ENCODE measurements at regions not wholly inside any gene's neighbourhood (a gene's known extent, or its start where the extent isn't known, plus 50 kb on each side); places are given as distances from the start of the nearest gene placed in this dataset.
A peak's percentile ranks its signal among the peaks of the same experiment; 100 is the strongest.

DNA sequence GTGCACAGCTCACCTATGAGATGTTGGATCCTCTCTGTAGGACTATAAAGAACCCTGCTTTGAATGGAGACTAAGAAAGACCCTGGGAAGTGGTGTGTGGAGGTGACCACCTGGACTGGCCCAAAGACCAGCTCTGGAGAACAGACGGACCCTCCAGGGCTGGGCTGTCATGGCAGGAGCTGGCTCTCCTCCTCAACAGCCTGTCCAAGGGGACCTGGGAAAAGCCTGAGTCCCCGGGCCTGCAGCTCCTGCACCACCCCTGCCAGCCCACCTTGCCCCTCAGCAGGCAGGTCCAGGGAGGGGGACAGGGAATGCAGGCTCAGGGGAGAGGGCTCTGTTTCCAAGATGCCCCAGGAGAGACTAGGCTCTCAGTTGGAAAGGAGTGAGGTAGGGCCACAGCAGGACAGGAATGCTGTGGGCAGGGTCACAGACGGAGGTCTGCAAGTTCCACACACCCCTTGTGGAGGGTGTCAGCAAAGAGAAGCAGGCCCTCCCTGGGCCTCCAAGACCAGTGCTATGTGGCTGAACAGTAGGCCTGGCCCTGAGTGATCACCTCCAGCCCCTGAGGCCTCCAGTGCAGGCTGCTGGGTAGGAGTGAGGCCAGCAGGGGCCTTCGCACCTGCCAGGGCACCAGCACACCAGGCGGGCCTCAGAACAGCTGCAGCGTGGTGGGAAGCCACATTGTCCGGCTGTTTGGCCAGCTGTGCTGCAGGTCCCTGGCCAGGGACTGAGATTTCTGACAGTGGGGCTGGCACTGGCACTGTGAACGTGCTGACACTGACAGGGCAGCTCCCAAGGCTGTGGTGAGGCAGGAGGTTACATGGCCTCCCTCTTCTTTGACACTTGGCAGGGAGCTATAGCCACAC, 86.4 kb upstream of the OTOS start:
- no peak for DNase-seq

- DNase-seq, result no peak
Observed at GRCh38 chr2:240227538-240228428, 87.3 kb upstream of the OTOS start.

GRCh38 chr2:240229005-240229404, 88.5 kb upstream of the OTOS start:
- no peak for DNase-seq

DNA sequence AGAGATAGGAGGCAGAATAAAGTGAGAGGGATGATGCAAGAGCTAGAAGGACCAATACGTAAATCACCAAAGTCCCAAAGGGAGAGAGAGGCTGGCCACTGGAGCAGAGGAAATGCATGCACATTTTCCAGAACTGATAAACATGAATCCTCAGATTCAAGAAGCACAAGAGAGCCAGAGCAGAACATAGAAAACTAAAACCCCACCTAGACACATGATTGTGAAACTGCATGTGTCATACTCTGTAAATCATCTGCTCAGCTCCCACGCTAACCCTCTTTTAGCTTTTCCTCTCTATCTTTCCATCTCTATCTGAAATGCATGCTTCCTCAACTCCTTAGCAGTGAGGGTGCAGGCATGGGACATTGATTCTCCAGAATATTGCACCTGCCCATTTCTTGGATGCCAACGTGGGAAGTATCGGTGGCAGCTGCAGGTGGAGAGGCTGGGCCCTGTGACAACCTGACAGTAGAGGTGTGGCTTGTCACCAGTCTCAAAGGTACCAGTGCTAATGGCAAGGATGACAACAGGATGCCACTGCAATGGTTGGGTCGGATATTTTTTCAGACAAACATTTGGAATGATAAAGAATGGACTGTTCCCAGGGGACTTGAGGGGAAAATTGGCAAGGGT, 89.3 kb upstream of the OTOS start:
- no peak for DNase-seq

DNA sequence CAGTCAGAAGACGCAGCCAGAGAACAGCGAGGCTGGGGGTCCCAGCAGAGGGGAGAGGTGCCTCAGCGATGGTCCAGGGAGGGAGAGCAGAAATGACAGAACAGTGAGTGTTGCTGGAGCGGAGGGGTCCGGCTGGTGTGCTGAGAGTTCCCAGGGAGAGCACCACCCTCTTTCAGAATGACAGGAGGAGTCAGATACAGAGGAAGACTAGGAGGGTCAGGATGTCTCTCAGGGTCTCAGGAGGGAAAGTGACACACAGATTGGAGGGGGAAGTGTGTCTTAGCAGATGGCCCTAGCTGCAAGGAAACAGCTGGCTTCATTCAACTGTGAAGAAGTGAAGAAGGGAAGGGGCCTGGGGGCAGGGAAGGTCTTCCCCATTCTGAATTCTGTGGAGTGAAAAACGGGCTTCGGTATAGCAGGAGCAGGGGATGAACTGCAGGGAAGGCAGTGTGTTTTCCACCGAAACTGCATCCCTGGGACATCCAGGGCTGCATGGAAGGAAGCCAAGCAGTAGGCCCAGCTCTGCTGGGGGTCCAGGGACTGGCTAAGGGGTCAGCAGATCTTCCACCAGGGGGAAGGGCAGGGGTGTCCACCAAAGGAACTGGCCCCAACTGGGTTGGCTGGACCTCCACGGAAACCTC, 90.0 kb upstream of the OTOS start:
- no peak for DNase-seq

DNA sequence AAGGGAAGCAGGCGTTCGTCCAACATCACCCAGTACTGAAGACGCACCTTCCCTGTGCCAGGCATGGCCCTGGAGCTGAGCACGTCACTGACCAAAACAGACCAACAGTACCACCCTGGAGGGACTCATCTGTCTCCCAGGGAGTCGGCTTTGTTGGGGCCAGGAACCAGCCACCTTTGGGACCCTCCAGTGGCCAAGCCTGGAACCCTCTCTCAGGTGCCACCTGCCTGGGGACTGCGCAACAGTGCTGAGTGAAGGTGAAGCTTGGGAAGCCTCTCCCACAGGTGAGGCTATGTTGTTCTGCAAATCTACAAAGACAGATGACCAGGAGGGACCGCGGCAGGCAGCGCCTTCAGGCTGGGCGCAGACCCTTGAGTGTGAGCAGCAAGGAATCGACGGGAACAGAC, 91.4 kb upstream of the OTOS start:
- no peak for DNase-seq

DNA sequence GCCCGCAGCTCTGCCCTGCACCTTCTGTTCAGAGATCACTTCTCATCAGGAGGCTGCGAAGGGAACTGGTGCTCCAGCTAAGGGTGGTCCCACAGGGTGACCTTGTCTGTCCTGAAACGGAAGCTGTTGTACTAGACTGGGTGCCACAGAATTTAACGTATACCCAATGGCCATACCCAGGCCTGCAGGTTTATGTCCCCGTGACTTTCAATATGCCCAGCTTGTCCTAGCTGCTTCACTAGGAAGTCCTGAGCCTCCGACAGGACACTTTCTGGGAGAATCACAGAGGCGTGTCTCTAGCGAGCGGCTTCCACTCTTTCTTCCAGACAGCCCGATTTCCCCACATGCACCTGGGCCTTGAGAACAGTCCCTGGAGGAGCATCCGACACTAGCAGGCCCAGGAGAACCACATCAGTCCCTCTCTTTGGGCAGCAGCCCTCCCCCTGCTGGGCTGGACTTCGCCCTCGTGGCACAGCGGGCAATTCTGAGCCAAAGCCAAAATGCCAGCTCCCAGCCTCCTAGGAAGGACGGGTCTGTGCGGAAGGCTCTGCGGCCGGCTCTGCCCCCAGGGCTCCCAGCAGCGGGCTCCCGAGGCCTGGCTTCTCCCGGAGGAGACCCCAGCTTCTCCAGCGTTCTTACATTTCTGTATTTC, 91.9 kb upstream of the OTOS start:
- no peak for DNase-seq

GRCh38 chr2:240232961-240233884, 92.8 kb upstream of the OTOS start:
- DNase-seq, result peak; percentile 61 to 65

GRCh38 chr2:240233885-240234502, 93.5 kb upstream of the OTOS start:
- no peak for DNase-seq

DNA sequence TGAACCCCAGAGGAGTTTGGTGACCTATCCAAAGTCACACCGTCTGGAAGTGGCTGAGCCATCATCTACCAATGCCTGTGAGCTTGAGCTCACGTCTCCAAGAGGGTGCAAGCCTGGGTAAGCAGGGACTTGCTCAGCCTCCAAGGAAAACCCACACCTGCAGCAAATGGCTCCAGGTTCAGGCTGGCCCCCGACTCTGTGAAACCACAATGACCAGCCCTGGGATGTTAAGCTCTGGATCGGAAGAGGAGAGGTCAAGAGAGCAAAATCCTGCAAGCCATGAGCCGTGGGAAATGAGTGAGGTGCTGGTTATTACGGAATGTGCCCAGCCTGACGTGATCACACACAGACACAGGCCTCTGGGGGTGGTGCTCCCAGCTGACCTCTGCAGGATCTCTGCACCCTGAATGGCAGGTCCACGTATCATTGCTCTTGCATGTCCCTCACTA, 94.1 kb upstream of the OTOS start:
- DNase-seq, result no peak

DNA sequence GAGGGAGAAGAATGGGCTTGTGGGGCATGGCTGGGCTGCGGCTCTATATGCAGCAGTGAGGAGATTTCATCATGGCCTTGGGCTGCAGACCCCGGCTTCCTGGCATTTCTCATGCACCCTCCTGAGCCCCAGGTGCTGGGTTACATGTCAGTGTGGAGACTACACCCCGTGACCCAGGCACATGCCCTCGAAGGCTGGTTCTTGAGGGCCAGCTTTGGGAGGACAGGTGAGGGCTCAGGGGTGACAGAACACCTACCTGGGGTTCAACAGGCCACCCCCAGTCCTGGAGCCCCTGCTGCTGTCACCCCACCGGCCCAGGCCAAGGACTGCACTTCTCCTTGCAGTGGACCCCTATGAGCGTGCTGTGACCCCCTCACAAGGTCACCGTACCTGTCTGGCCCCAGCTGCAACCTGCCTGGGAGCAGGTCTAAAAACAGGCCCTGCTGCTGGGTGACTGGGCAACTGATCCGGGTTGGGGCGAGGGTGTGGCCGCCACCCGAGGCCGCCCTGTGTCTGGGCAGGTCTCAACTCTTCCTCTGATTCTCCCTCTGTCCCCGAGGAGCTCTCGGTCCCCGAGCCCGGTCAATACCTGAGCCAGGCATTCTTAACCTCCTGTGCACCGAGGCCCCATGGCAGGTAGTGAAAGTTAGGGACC, 94.8 kb upstream of the OTOS start:
- no peak for DNase-seq

- no peak for DNase-seq
Observed at GRCh38 chr2:240235811-240236210, 95.4 kb upstream of the OTOS start.

DNA sequence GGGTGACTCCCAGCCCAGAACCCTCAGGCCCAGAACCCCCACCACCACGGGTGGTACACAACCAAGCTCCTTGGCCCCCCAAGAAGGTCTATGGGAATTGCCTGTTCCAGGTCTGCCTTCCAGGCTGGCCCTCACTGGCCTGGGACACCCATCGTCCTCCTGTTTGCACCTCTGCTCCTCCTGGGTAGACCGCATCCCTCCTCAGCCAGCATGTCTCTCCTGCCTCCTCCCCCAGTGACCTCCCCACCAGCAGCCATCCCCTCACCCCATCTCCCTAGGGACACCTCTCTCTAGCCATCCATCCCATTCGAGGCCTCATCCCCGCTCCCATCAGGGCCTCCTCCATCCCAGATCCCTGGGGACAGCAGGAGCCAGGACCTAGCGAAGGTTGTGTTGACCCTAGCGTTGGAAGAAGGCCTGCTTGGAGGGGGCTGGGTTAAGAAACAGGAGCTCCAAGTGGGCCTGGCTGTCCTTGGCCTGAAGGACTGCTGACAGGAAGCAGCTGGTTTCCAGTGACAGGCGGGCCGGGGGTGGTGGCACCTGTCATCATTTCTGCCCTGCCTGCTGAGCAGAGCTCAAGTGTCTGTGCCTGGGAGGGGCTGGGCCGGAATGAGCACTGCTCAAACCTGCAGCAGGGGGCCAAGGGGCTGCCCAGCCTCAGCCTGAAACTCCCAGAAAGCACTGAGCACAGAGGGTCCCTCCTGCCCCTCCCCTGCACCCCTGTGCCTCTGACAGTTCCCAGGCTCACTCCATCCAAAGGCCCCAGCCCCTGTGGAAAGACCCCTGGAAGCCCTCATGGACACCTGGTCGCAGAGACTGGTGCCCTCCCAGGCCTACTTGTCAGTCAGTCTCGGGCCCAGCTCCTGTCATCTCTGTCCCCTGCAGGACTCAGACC, 96.0 kb upstream of the OTOS start:
- DNase-seq, result no peak

DNA sequence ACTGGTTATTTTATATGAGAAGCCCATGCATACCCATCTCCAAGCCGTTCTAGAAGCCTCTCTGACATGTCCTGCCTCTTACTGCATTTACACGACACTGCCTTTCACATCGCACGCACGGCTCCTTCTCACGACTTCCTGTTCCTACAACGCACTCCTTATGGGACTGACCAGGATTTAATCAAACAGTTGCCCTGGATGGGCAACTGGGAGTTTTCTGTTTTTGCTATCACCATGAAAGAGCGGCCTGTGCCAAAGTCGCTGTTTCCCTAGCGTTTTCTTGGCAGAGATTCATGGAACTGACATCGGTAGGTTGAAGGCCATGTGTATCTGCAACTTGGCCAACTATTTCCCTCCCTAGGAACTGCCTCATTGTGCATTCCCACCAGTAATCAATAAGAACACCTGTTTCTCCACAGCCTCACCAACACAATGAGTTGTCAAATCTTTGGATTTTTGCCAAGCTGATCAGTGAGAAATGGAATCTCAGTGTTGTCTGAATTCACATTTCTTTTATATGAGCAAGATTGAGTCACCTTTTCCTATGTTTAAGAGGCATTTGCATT, 97.2 kb upstream of the OTOS start:
- DNase-seq, result peak in 1 of 2 donors; percentile 12

DNA sequence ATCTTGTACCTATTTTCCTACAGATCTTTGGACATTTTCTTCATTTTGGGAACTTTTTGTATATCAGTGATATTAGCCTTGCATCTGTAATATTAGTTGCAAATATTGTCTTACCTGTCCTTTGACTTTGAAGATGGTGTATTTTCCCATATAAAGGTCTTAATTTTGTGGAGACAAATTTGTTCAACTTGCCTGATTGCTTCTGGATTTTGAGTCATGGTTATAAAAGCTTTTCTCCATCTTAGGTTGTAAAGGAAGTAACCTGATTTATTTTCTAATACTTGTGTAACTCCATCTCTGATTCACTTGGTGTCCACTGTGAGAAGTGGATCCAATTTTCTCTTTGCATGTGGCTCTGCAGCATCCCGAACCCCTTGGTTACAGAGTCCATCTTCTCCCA, 97.7 kb upstream of the OTOS start:
- DNase-seq, result no peak

- no peak for DNase-seq
Observed at GRCh38 chr2:240238786-240239185, 98.3 kb upstream of the OTOS start.

DNA sequence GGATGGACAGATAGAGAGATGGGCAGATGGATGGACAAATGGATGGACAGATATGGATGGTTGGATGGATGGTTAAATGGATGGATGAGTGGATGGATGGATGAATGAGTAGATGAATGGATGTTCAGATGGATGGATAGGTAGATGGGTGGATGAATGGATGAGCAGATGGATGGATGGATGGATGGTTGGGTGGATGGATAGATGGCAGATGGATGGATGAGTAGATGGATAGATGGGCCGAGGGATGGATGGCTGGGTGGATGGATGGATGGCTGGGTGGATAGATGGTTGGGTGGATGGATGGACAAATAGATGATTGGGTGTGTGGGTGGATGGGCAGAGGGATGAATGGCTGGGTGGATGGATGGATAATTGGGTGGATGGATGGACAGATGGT, 98.9 kb upstream of the OTOS start:
- DNase-seq, result no peak

All from right lung (tissue), 2 donors.